Endothelial cell of umbilical vein (primary cell): ENCODE measurements at regions not wholly inside any gene's neighbourhood (a gene's known extent, or its start where the extent isn't known, plus 50 kb on each side); places are given as distances from the start of the nearest gene placed in this dataset.
A peak's percentile ranks its signal among the peaks of the same experiment; 100 is the strongest.

Source experiments
- BruUV-seq: library from RNA; stranded (reverse); fragments of 400-500 nt; replicated peaks from 2 replicates; lab custom pipeline; 2021; lab: Mats Ljungman, UMichigan
- CTCF ChIA-PET: fragments of 300-600, 350-600 bp; sonication (Branson Sonifier 250); formaldehyde crosslinking; loops from one replicate; lab custom pipeline; 2021; ENCODE audit warnings: antibody characterized with exemption, inconsistent platforms; lab: Charles Lee
- POLR2A ChIA-PET: fragments of 300-600, 350-600 bp; sonication (Branson Sonifier 250); formaldehyde crosslinking; loops from one replicate; lab custom pipeline; 2021; ENCODE audit warnings: antibody characterized with exemption, inconsistent platforms; lab: Charles Lee
- DNase-seq: peaks from one replicate; pipeline ENCODE4 v3.0.0-alpha.2; 2011; ENCODE audit warnings: low read depth, low spot score
- FAIRE-seq: peaks from 2 replicates; lab custom pipeline; 2011; peaks lifted over from hg19 to GRCh38; lab: Jason Lieb, UNC
- H2AFZ ChIP-seq: 2 replicates; pipeline ENCODE4 v1.6.0; 2012; ENCODE audit warnings: low read depth, low read length, control low read depth, inconsistent platforms
- H3K27ac ChIP-seq: 2 replicates; pipeline ENCODE4 v1.5.1; 2011; ENCODE audit warnings: low read depth, mild to moderate bottlenecking, control low read depth, low read length, moderate library complexity; ENCODE audit not compliant: insufficient read depth
- H3K27me3 ChIP-seq, 2 experiments: 2 replicates each; pipeline versions ENCODE4 v1.6.0 to v1.6.1; 2011; ENCODE audit warnings: low read length in 2 of 2, mixed read lengths in 1 of 2; ENCODE audit not compliant: control insufficient read depth in 2 of 2, insufficient read depth in 2 of 2
- H3K36me3 ChIP-seq, 2 experiments: 2 replicates in 1 of 2; 3 replicates in 1 of 2; pipeline ENCODE4 v1.5.1; 2011; ENCODE audit warnings: low read length in 2 of 2, mild to moderate bottlenecking in 1 of 2, moderate library complexity in 1 of 2; ENCODE audit not compliant: control insufficient read depth in 2 of 2, insufficient read depth in 2 of 2; ENCODE audit errors: extremely low read depth in 1 of 2
- H3K4me1 ChIP-seq: 3 replicates; pipeline ENCODE4 v1.5.1; 2011; ENCODE audit warnings: mild to moderate bottlenecking, low read length; ENCODE audit not compliant: control insufficient read depth, insufficient read depth; ENCODE audit errors: extremely low read depth
- H3K4me2 ChIP-seq: 2 replicates; pipeline ENCODE4 v1.6.1; 2011; ENCODE audit warnings: low read length, control low read depth, mixed read lengths; ENCODE audit not compliant: insufficient read depth
- H3K4me3 ChIP-seq, 3 experiments: fragments of 200-600 bp in 1 of 3; sonication (generic), shearing (Covaris generic) in 1 of 3; replicated peaks in 1 of 3; 2 replicates each; pipeline ENCODE4 v1.5.1; 2011 to 2016; ENCODE audit warnings: control low read depth in 3 of 3, low read length in 3 of 3, mild to moderate bottlenecking in 2 of 3, inconsistent platforms in 1 of 3, low read depth in 1 of 3, moderate library complexity in 1 of 3; ENCODE audit not compliant: insufficient read depth in 1 of 3
- H3K79me2 ChIP-seq: 2 replicates; pipeline ENCODE4 v1.6.0; 2012; ENCODE audit warnings: low read length, inconsistent platforms; ENCODE audit not compliant: control insufficient read depth, insufficient read depth
- H3K9ac ChIP-seq: replicated peaks from 2 replicates; pipeline ENCODE3; 2011; ENCODE audit warnings: low read length, control low read depth; ENCODE audit not compliant: insufficient read depth; ENCODE audit errors: extremely low read depth
- H3K9me1 ChIP-seq: replicated peaks from 3 replicates; pipeline ENCODE4 v1.6.0; 2011; ENCODE audit warnings: mild to moderate bottlenecking, low read length; ENCODE audit not compliant: control insufficient read depth, insufficient read depth; ENCODE audit errors: extremely low read depth
- H3K9me3 ChIP-seq: replicated peaks from 2 replicates; pipeline ENCODE4 v1.5.1; 2012; ENCODE audit warnings: low read length, inconsistent platforms; ENCODE audit not compliant: control insufficient read depth, insufficient read depth
- H4K20me1 ChIP-seq: replicated peaks from 2 replicates; pipeline ENCODE3; 2011; ENCODE audit warnings: mild to moderate bottlenecking, low read length; ENCODE audit not compliant: control insufficient read depth, insufficient read depth; ENCODE audit errors: extremely low read depth
- CTCF ChIP-seq, 2 donors: IDR thresholded peaks; 1 replicate in 1 of 2; 2 replicates in 1 of 2; pipeline ENCODE4 v1.5.1; 2011; ENCODE audit warnings: low read length in 2 of 2, mild to moderate bottlenecking in 2 of 2, moderate library complexity in 2 of 2, control low read depth in 1 of 2, inconsistent platforms in 1 of 2, low read depth in 1 of 2; ENCODE audit not compliant: insufficient read depth in 1 of 2; ENCODE audit errors: extremely low read depth in 1 of 2
- EZH2 ChIP-seq: IDR thresholded peaks from 2 replicates; pipeline ENCODE4 v1.6.1; 2012; ENCODE audit warnings: borderline replicate concordance, low read depth, mild to moderate bottlenecking, moderate library complexity, low read length, inconsistent platforms; ENCODE audit not compliant: severe bottlenecking
- FOS ChIP-seq: IDR thresholded peaks from 2 replicates; pipeline ENCODE4 v1.6.1; 2011; ENCODE audit warnings: mild to moderate bottlenecking, low read length, moderate library complexity, borderline replicate concordance; ENCODE audit not compliant: insufficient read depth
- GATA2 ChIP-seq: IDR thresholded peaks from 2 replicates; pipeline ENCODE4 v1.7.0; 2011; ENCODE audit warnings: low read depth, mild to moderate bottlenecking, moderate library complexity, mixed read lengths, low read length; ENCODE audit not compliant: insufficient read length, insufficient read depth
- JUN ChIP-seq: IDR thresholded peaks from 2 replicates; pipeline ENCODE4 v1.6.1; 2011; ENCODE audit warnings: borderline replicate concordance, low read depth; ENCODE audit not compliant: insufficient read length, insufficient read depth
- MAX ChIP-seq: IDR thresholded peaks from 2 replicates; pipeline ENCODE4 v1.6.1; 2011; ENCODE audit not compliant: insufficient read depth, insufficient read length
- MYC ChIP-seq: IDR thresholded peaks from one replicate; pipeline ENCODE4 v1.6.1; 2011; ENCODE audit warnings: mild to moderate bottlenecking, low read depth, low read length
- POLR2A ChIP-seq: IDR thresholded peaks from 2 replicates; pipeline ENCODE4 v1.6.1; 2012; ENCODE audit warnings: low read depth, mild to moderate bottlenecking, control low read depth, low read length
- POLR2AphosphoS5 ChIP-seq: IDR thresholded peaks from 2 replicates; pipeline ENCODE4 v1.6.1; 2012; ENCODE audit warnings: low read depth, mild to moderate bottlenecking, control low read depth, low read length, moderate library complexity; ENCODE audit not compliant: insufficient read depth
- dilution Hi-C: fragments of 300-500 bp; cut with MboI; formaldehyde crosslinking; loops from one replicate; pipeline ENCODE4 v1.15.0; 2019; ENCODE audit warnings: low sequenced_read_pairs; ENCODE audit not compliant: extremely low pct_ligation_motif_present
- intact Hi-C: fragments of 100-400 bp; cut with micrococcal nuclease; formaldehyde crosslinking; loops from one replicate; pipeline ENCODE4 v1.10.0; 2022

GRCh38 chr5:111595425-111595824 lies 83.1 kb upstream of the STARD4 start:
- H3K9ac ChIP-seq, result no peak overlapping the region
- BruUV-seq, result no TSS peak
- no peak for TF ChIP-seq GATA2
- no peak for TF ChIP-seq FOS
- no peak for TF ChIP-seq JUN
- no peak for TF ChIP-seq MYC
- TF ChIP-seq POLR2AphosphoS5, result no peak
- H3K9me3 ChIP-seq, result no peaks in the 10 kb centered on the region
- no peak overlapping the region for H2AFZ ChIP-seq
- no peaks in the 10 kb centered on the region for H3K27me3 ChIP-seq
- no peak for FAIRE-seq
- no peak for DNase-seq
- H3K79me2 ChIP-seq, result no peaks in the 10 kb centered on the region
- no peaks in the 10 kb centered on the region for H3K4me1 ChIP-seq
- no peak overlapping the region for H3K4me3 ChIP-seq
- intact Hi-C loops (no loop called here), dilution Hi-C loops (no loop called here)
- H3K36me3 ChIP-seq, result no peaks in the 10 kb centered on the region
- no peak overlapping the region for H3K27ac ChIP-seq
- ChIA-PET POLR2A (no interaction called here), CTCF (interaction anchor here (1.7 kb wide), 1 partner anchor 45 kb away, joined by 4 read pairs; no protein-coding TSS in a partner anchor)
- no peak overlapping the region for H3K4me2 ChIP-seq
- no peaks in the 10 kb centered on the region for H3K9me1 ChIP-seq
- H4K20me1 ChIP-seq, result no peaks in the 10 kb centered on the region

GRCh38 chr5:111589316-111589715 lies 77.0 kb upstream of the STARD4 start:
- no peaks in the 10 kb centered on the region for H3K27me3 ChIP-seq
- dilution Hi-C loops (no loop called here), intact Hi-C loops (no loop called here)
- DNase-seq (peak; percentile 41), FAIRE-seq (no peak)
- H3K4me1 ChIP-seq, result peaks cover 11% of the 10 kb centered on the region
- no TSS peak for BruUV-seq
- H3K4me2 ChIP-seq, result no peak overlapping the region
- H2AFZ ChIP-seq, result no peak overlapping the region
- no peaks in the 10 kb centered on the region for H3K9me3 ChIP-seq
- no peak overlapping the region for H3K27ac ChIP-seq
- H3K36me3 ChIP-seq, result no peaks in the 10 kb centered on the region
- ChIA-PET CTCF (no interaction called here), POLR2A (no interaction called here)
- no peak overlapping the region for H3K9ac ChIP-seq
- no peaks in the 10 kb centered on the region for H3K9me1 ChIP-seq
- H4K20me1 ChIP-seq, result no peaks in the 10 kb centered on the region
- TF ChIP-seq JUN, result no peak
- no peak for TF ChIP-seq POLR2AphosphoS5
- TF ChIP-seq MAX, result no peak
- no peak for TF ChIP-seq FOS
- TF ChIP-seq MYC, result no peak
- no peak for TF ChIP-seq GATA2
- TF ChIP-seq CTCF (IDR thresholded peaks at IDR 0.05; ENCODE audit: extremely low read depth in 1 of 2, insufficient read depth in 1 of 2, low read depth in 1 of 2, low read length in 2 of 2), result no peak
- TF ChIP-seq POLR2A, result no peak
- no peak for TF ChIP-seq EZH2
- H3K79me2 ChIP-seq, result no peaks in the 10 kb centered on the region
- no peak overlapping the region for H3K4me3 ChIP-seq
